Mesendoderm (in vitro differentiated cells): ENCODE measurements at regions not wholly inside any gene's neighbourhood (a gene's known extent, or its start where the extent isn't known, plus 50 kb on each side); places are given as distances from the start of the nearest gene placed in this dataset.

Experiments
- DNase-seq: peaks from one replicate; pipeline ENCODE4 v3.0.0; 2013
- H2AK5ac ChIP-seq: 2 replicates; pipeline ENCODE4 v1.6.1; 2013; ENCODE audit warnings: low read length, inconsistent platforms
- H2BK120ac ChIP-seq: 2 replicates; pipeline ENCODE4 v1.6.1; 2013; ENCODE audit warnings: low read depth, mild to moderate bottlenecking, low read length, moderate library complexity, mixed read lengths
- H2BK15ac ChIP-seq: replicated peaks from 2 replicates; pipeline ENCODE4 v1.6.1; 2013; ENCODE audit warnings: low read depth, mild to moderate bottlenecking, moderate library complexity
- H2BK5ac ChIP-seq: 2 replicates; pipeline ENCODE4 v1.6.1; 2013; ENCODE audit warnings: low read length, inconsistent platforms
- H3K18ac ChIP-seq: 2 replicates; pipeline ENCODE4 v1.6.1; 2013; ENCODE audit warnings: mild to moderate bottlenecking, low read length, mixed read lengths
- H3K23ac ChIP-seq: one replicate; pipeline ENCODE4 v1.6.1; 2013; ENCODE audit warnings: low read length
- H3K27ac ChIP-seq: 2 replicates; pipeline ENCODE4 v1.5.1; 2013; ENCODE audit warnings: low read depth, mild to moderate bottlenecking, inconsistent platforms, low read length, moderate library complexity
- H3K27me3 ChIP-seq: 2 replicates; pipeline ENCODE4 v1.6.1; 2013; ENCODE audit warnings: low read length, control low read depth, mild to moderate bottlenecking, inconsistent platforms; ENCODE audit not compliant: insufficient read depth, poor library complexity
- H3K36me3 ChIP-seq: 2 replicates; pipeline ENCODE4 v1.6.1; 2013; ENCODE audit warnings: low read length, inconsistent platforms; ENCODE audit not compliant: control insufficient read depth, insufficient read depth
- H3K4ac ChIP-seq: one replicate; pipeline ENCODE4 v1.6.1; 2013; ENCODE audit warnings: low read depth, mild to moderate bottlenecking, low read length, moderate library complexity
- H3K4me1 ChIP-seq: 2 replicates; pipeline ENCODE4 v1.6.1; 2013; ENCODE audit warnings: low read depth, low read length, inconsistent platforms; ENCODE audit not compliant: control insufficient read depth
- H3K4me2 ChIP-seq: 2 replicates; pipeline ENCODE4 v1.6.1; 2013; ENCODE audit warnings: low read length
- H3K4me3 ChIP-seq: 2 replicates; pipeline ENCODE4 v1.5.1; 2013; ENCODE audit warnings: mild to moderate bottlenecking, low read length
- H3K56ac ChIP-seq: one replicate; pipeline ENCODE4 v1.6.1; 2013; ENCODE audit warnings: low read length
- H3K79me1 ChIP-seq: 2 replicates; pipeline ENCODE4 v1.6.1; 2013; ENCODE audit warnings: low read length, inconsistent platforms
- H3K79me2 ChIP-seq: 2 replicates; pipeline ENCODE4 v1.6.1; 2013; ENCODE audit warnings: mild to moderate bottlenecking, low read length; ENCODE audit not compliant: control insufficient read depth, insufficient read depth
- H3K9ac ChIP-seq: 2 replicates; pipeline ENCODE4 v1.6.1; 2013; ENCODE audit warnings: low read length, inconsistent platforms
- H4K5ac ChIP-seq: one replicate; pipeline ENCODE4 v1.6.1; 2013; ENCODE audit warnings: low read length
- H4K8ac ChIP-seq: one replicate; pipeline ENCODE4 v1.6.1; 2013; ENCODE audit warnings: low read depth, mild to moderate bottlenecking, control low read depth, low read length, moderate library complexity
- WGBS: extraction: QIAGEN DNeasy Blood & Tissue Kit; methylation state at CpG from one replicate; pipeline ENCODE4 v1.1.7; 2013; ENCODE audit warnings: low lambda C conversion rate, missing lambda C conversion rate; ENCODE audit not compliant: insufficient coverage; ENCODE audit errors: extremely low coverage; 5-methylcytosine and 5-hydroxymethylcytosine counted together

GRCh38 chr18:11553098-11553940, 56.1 kb upstream of the SLC35G4 start:
- no peak overlapping the region for H3K18ac ChIP-seq
- H3K4ac ChIP-seq, result no peak overlapping the region
- peak; percentile 73 for DNase-seq
- no peak overlapping the region for H2BK120ac ChIP-seq
- no CpG with 5 or more reads among the region's 8 CpGs for WGBS
- H3K56ac ChIP-seq, result no peak overlapping the region
- no peak overlapping the region for H2AK5ac ChIP-seq
- H3K79me2 ChIP-seq, result no peaks in the 10 kb centered on the region
- no peak overlapping the region for H3K4me3 ChIP-seq
- no peak overlapping the region for H3K23ac ChIP-seq
- no peaks in the 10 kb centered on the region for H3K27me3 ChIP-seq
- H3K79me1 ChIP-seq, result no peaks in the 10 kb centered on the region
- H4K8ac ChIP-seq, result no peak overlapping the region
- no peak overlapping the region for H4K5ac ChIP-seq
- H3K27ac ChIP-seq, result no peak overlapping the region
- no peaks in the 10 kb centered on the region for H3K4me1 ChIP-seq
- H2BK15ac ChIP-seq, result no peak overlapping the region
- H3K36me3 ChIP-seq, result no peaks in the 10 kb centered on the region
- H3K4me2 ChIP-seq, result no peak overlapping the region
- H3K9ac ChIP-seq, result no peak overlapping the region
- no peak overlapping the region for H2BK5ac ChIP-seq

- H2BK120ac ChIP-seq, result no peak overlapping the region
- H4K8ac ChIP-seq, result no peak overlapping the region
- no peak overlapping the region for H3K18ac ChIP-seq
- no peaks in the 10 kb centered on the region for H3K36me3 ChIP-seq
- no peaks in the 10 kb centered on the region for H3K79me2 ChIP-seq
- no peak overlapping the region for H3K4ac ChIP-seq
- H2BK15ac ChIP-seq, result no peak overlapping the region
- no peak overlapping the region for H3K4me3 ChIP-seq
- H2BK5ac ChIP-seq, result no peak overlapping the region
- no peak for DNase-seq
- no peaks in the 10 kb centered on the region for H3K4me1 ChIP-seq
- H3K27ac ChIP-seq, result no peak overlapping the region
- H3K27me3 ChIP-seq, result no peaks in the 10 kb centered on the region
- H3K23ac ChIP-seq, result no peak overlapping the region
- no peak overlapping the region for H4K5ac ChIP-seq
- no peak overlapping the region for H3K56ac ChIP-seq
- WGBS, result no CpG with 5 or more reads among the region's 7 CpGs
- H3K9ac ChIP-seq, result no peak overlapping the region
- no peak overlapping the region for H2AK5ac ChIP-seq
- H3K79me1 ChIP-seq, result no peaks in the 10 kb centered on the region
- no peak overlapping the region for H3K4me2 ChIP-seq
These were observed 60.4 kb upstream of the SLC35G4 start for GRCh38 chr18:11548916-11549551.

GRCh38 chr18:11548396-11548795, 61.0 kb upstream of the SLC35G4 start:
- Histone ChIP-seq H3K18ac (no peak overlapping the region), H3K4me2 (no peak overlapping the region), H3K27ac (no peak overlapping the region), H3K23ac (no peak overlapping the region), H4K5ac (no peak overlapping the region), H4K8ac (no peak overlapping the region), H3K4ac (no peak overlapping the region), H3K36me3 (no peaks in the 10 kb centered on the region), H3K79me1 (no peaks in the 10 kb centered on the region), H3K27me3 (no peaks in the 10 kb centered on the region), H3K79me2 (no peaks in the 10 kb centered on the region), H2BK15ac (no peak overlapping the region), H2BK120ac (no peak overlapping the region), H3K4me1 (no peaks in the 10 kb centered on the region), H2BK5ac (no peak overlapping the region), H3K4me3 (no peak overlapping the region), H3K9ac (no peak overlapping the region), H3K56ac (no peak overlapping the region), H2AK5ac (no peak overlapping the region)
- WGBS, result no CpG with 5 or more reads among the region's 1 CpG
- no peak for DNase-seq

- Histone ChIP-seq H2AK5ac (no peak overlapping the region), H3K36me3 (no peaks in the 10 kb centered on the region), H3K18ac (no peak overlapping the region), H2BK5ac (no peak overlapping the region), H4K5ac (no peak overlapping the region), H3K79me1 (no peaks in the 10 kb centered on the region), H3K4me3 (no peak overlapping the region), H3K27ac (no peak overlapping the region), H3K9ac (no peak overlapping the region), H3K4ac (no peak overlapping the region), H4K8ac (no peak overlapping the region), H3K56ac (no peak overlapping the region), H3K27me3 (no peaks in the 10 kb centered on the region), H3K79me2 (no peaks in the 10 kb centered on the region), H3K4me2 (no peak overlapping the region), H3K4me1 (no peaks in the 10 kb centered on the region), H3K23ac (no peak overlapping the region), H2BK15ac (no peak overlapping the region), H2BK120ac (no peak overlapping the region)
- WGBS, result no CpG with 5 or more reads among the region's 4 CpGs
- DNase-seq, result no peak
These were observed 65.2 kb upstream of the SLC35G4 start for GRCh38 chr18:11544060-11544633.

GRCh38 chr18:11541179-11541578, 68.2 kb upstream of the SLC35G4 start:
- Histone ChIP-seq H3K4me2 (no peak overlapping the region), H3K23ac (no peak overlapping the region), H3K79me1 (no peaks in the 10 kb centered on the region), H3K27ac (no peak overlapping the region), H3K18ac (no peak overlapping the region), H4K5ac (no peak overlapping the region), H2BK5ac (no peak overlapping the region), H2BK120ac (no peak overlapping the region), H3K36me3 (no peaks in the 10 kb centered on the region), H3K4me3 (no peak overlapping the region), H3K27me3 (no peaks in the 10 kb centered on the region), H3K4ac (no peak overlapping the region), H2BK15ac (no peak overlapping the region), H4K8ac (no peak overlapping the region), H2AK5ac (no peak overlapping the region), H3K9ac (no peak overlapping the region), H3K4me1 (no peaks in the 10 kb centered on the region), H3K79me2 (no peaks in the 10 kb centered on the region), H3K56ac (no peak overlapping the region)
- no CpG with 5 or more reads among the region's 1 CpG for WGBS
- DNase-seq, result peak; percentile 21
